Mesendoderm (in vitro differentiated cells): ENCODE measurements at regions not wholly inside any gene's neighbourhood (a gene's known extent, or its start where the extent isn't known, plus 50 kb on each side); places are given as distances from the start of the nearest gene placed in this dataset.

ENCODE experiments used
- DNase-seq: peaks from one replicate; pipeline ENCODE4 v3.0.0; 2013
- H2AK5ac ChIP-seq: 2 replicates; pipeline ENCODE4 v1.6.1; 2013; ENCODE audit warnings: low read length, inconsistent platforms
- H2BK120ac ChIP-seq: 2 replicates; pipeline ENCODE4 v1.6.1; 2013; ENCODE audit warnings: low read depth, mild to moderate bottlenecking, low read length, moderate library complexity, mixed read lengths
- H2BK15ac ChIP-seq: replicated peaks from 2 replicates; pipeline ENCODE4 v1.6.1; 2013; ENCODE audit warnings: low read depth, mild to moderate bottlenecking, moderate library complexity
- H2BK5ac ChIP-seq: 2 replicates; pipeline ENCODE4 v1.6.1; 2013; ENCODE audit warnings: low read length, inconsistent platforms
- H3K18ac ChIP-seq: 2 replicates; pipeline ENCODE4 v1.6.1; 2013; ENCODE audit warnings: mild to moderate bottlenecking, low read length, mixed read lengths
- H3K23ac ChIP-seq: one replicate; pipeline ENCODE4 v1.6.1; 2013; ENCODE audit warnings: low read length
- H3K27ac ChIP-seq: 2 replicates; pipeline ENCODE4 v1.5.1; 2013; ENCODE audit warnings: low read depth, mild to moderate bottlenecking, inconsistent platforms, low read length, moderate library complexity
- H3K27me3 ChIP-seq: 2 replicates; pipeline ENCODE4 v1.6.1; 2013; ENCODE audit warnings: low read length, control low read depth, mild to moderate bottlenecking, inconsistent platforms; ENCODE audit not compliant: insufficient read depth, poor library complexity
- H3K36me3 ChIP-seq: 2 replicates; pipeline ENCODE4 v1.6.1; 2013; ENCODE audit warnings: low read length, inconsistent platforms; ENCODE audit not compliant: control insufficient read depth, insufficient read depth
- H3K4ac ChIP-seq: one replicate; pipeline ENCODE4 v1.6.1; 2013; ENCODE audit warnings: low read depth, mild to moderate bottlenecking, low read length, moderate library complexity
- H3K4me1 ChIP-seq: 2 replicates; pipeline ENCODE4 v1.6.1; 2013; ENCODE audit warnings: low read depth, low read length, inconsistent platforms; ENCODE audit not compliant: control insufficient read depth
- H3K4me2 ChIP-seq: 2 replicates; pipeline ENCODE4 v1.6.1; 2013; ENCODE audit warnings: low read length
- H3K4me3 ChIP-seq: 2 replicates; pipeline ENCODE4 v1.5.1; 2013; ENCODE audit warnings: mild to moderate bottlenecking, low read length
- H3K56ac ChIP-seq: one replicate; pipeline ENCODE4 v1.6.1; 2013; ENCODE audit warnings: low read length
- H3K79me1 ChIP-seq: 2 replicates; pipeline ENCODE4 v1.6.1; 2013; ENCODE audit warnings: low read length, inconsistent platforms
- H3K79me2 ChIP-seq: 2 replicates; pipeline ENCODE4 v1.6.1; 2013; ENCODE audit warnings: mild to moderate bottlenecking, low read length; ENCODE audit not compliant: control insufficient read depth, insufficient read depth
- H3K9ac ChIP-seq: 2 replicates; pipeline ENCODE4 v1.6.1; 2013; ENCODE audit warnings: low read length, inconsistent platforms
- H4K5ac ChIP-seq: one replicate; pipeline ENCODE4 v1.6.1; 2013; ENCODE audit warnings: low read length
- H4K8ac ChIP-seq: one replicate; pipeline ENCODE4 v1.6.1; 2013; ENCODE audit warnings: low read depth, mild to moderate bottlenecking, control low read depth, low read length, moderate library complexity
- WGBS: extraction: QIAGEN DNeasy Blood & Tissue Kit; methylation state at CpG from one replicate; pipeline ENCODE4 v1.1.7; 2013; ENCODE audit warnings: low lambda C conversion rate, missing lambda C conversion rate; ENCODE audit not compliant: insufficient coverage; ENCODE audit errors: extremely low coverage; 5-methylcytosine and 5-hydroxymethylcytosine counted together

- no peaks in the 10 kb centered on the region for H3K79me1 ChIP-seq
- no peak overlapping the region for H2AK5ac ChIP-seq
- H3K23ac ChIP-seq: no peak overlapping the region
- no peak overlapping the region for H3K4ac ChIP-seq
- H3K9ac ChIP-seq: no peak overlapping the region
- H3K79me2 ChIP-seq: no peaks in the 10 kb centered on the region
- no peaks in the 10 kb centered on the region for H3K27me3 ChIP-seq
- H3K4me3 ChIP-seq: no peak overlapping the region
- peaks cover 9% of the 10 kb centered on the region for H3K4me1 ChIP-seq
- DNase-seq: no peak
- no peak overlapping the region for H2BK120ac ChIP-seq
- no peak overlapping the region for H3K56ac ChIP-seq
- H4K8ac ChIP-seq: no peak overlapping the region
- no peak overlapping the region for H3K4me2 ChIP-seq
- no CpG with 5 or more reads among the region's 18 CpGs for WGBS
- no peak overlapping the region for H4K5ac ChIP-seq
- no peak overlapping the region for H2BK15ac ChIP-seq
- H3K36me3 ChIP-seq: no peaks in the 10 kb centered on the region
- H3K27ac ChIP-seq: no peak overlapping the region
- H2BK5ac ChIP-seq: no peak overlapping the region
- H3K18ac ChIP-seq: no peak overlapping the region
Observed at GRCh38 chr16:86050591-86051367, 151.8 kb downstream of the IRF8 start.

- H3K4me2 ChIP-seq: no peak overlapping the region
- no peak overlapping the region for H3K4me3 ChIP-seq
- H3K27me3 ChIP-seq: no peaks in the 10 kb centered on the region
- H4K8ac ChIP-seq: no peak overlapping the region
- no peaks in the 10 kb centered on the region for H3K79me2 ChIP-seq
- no peak overlapping the region for H4K5ac ChIP-seq
- no peak overlapping the region for H3K56ac ChIP-seq
- H3K18ac ChIP-seq: no peak overlapping the region
- H2BK5ac ChIP-seq: no peak overlapping the region
- no peak for DNase-seq
- H3K36me3 ChIP-seq: no peaks in the 10 kb centered on the region
- H3K79me1 ChIP-seq: no peaks in the 10 kb centered on the region
- WGBS: no CpG with 5 or more reads among the region's 20 CpGs
- H3K4me1 ChIP-seq: peaks cover 7% of the 10 kb centered on the region
- no peak overlapping the region for H3K4ac ChIP-seq
- H2BK15ac ChIP-seq: no peak overlapping the region
- no peak overlapping the region for H3K9ac ChIP-seq
- no peak overlapping the region for H3K27ac ChIP-seq
- H2AK5ac ChIP-seq: no peak overlapping the region
- no peak overlapping the region for H2BK120ac ChIP-seq
- no peak overlapping the region for H3K23ac ChIP-seq
Observed at GRCh38 chr16:86051368-86052114, 152.6 kb downstream of the IRF8 start.

GRCh38 chr16:86052115-86052670, 153.2 kb downstream of the IRF8 start:
- H3K4me3 ChIP-seq: no peak overlapping the region
- H3K9ac ChIP-seq: no peak overlapping the region
- H2AK5ac ChIP-seq: no peak overlapping the region
- H3K4ac ChIP-seq: no peak overlapping the region
- WGBS: no CpG with 5 or more reads among the region's 15 CpGs
- DNase-seq: no peak
- no peak overlapping the region for H4K8ac ChIP-seq
- H2BK5ac ChIP-seq: no peak overlapping the region
- H3K4me1 ChIP-seq: peaks cover 2% of the 10 kb centered on the region
- H3K4me2 ChIP-seq: no peak overlapping the region
- H3K27ac ChIP-seq: no peak overlapping the region
- no peaks in the 10 kb centered on the region for H3K36me3 ChIP-seq
- H3K56ac ChIP-seq: no peak overlapping the region
- no peaks in the 10 kb centered on the region for H3K79me2 ChIP-seq
- H3K27me3 ChIP-seq: no peaks in the 10 kb centered on the region
- no peak overlapping the region for H3K23ac ChIP-seq
- H2BK15ac ChIP-seq: no peak overlapping the region
- no peak overlapping the region for H3K18ac ChIP-seq
- no peak overlapping the region for H4K5ac ChIP-seq
- no peak overlapping the region for H2BK120ac ChIP-seq
- H3K79me1 ChIP-seq: no peaks in the 10 kb centered on the region

- H2BK15ac ChIP-seq: no peak overlapping the region
- no peaks in the 10 kb centered on the region for H3K79me1 ChIP-seq
- H2AK5ac ChIP-seq: no peak overlapping the region
- no peaks in the 10 kb centered on the region for H3K36me3 ChIP-seq
- H3K18ac ChIP-seq: no peak overlapping the region
- H3K23ac ChIP-seq: no peak overlapping the region
- H3K56ac ChIP-seq: no peak overlapping the region
- no peak overlapping the region for H3K4me3 ChIP-seq
- H3K4ac ChIP-seq: no peak overlapping the region
- no peak overlapping the region for H3K9ac ChIP-seq
- no peak for DNase-seq
- H2BK120ac ChIP-seq: no peak overlapping the region
- no peak overlapping the region for H3K27ac ChIP-seq
- no peaks in the 10 kb centered on the region for H3K27me3 ChIP-seq
- H4K5ac ChIP-seq: no peak overlapping the region
- no peaks in the 10 kb centered on the region for H3K79me2 ChIP-seq
- no CpG with 5 or more reads among the region's 6 CpGs for WGBS
- peaks cover under 1% of the 10 kb centered on the region for H3K4me1 ChIP-seq
- no peak overlapping the region for H4K8ac ChIP-seq
- no peak overlapping the region for H3K4me2 ChIP-seq
- H2BK5ac ChIP-seq: no peak overlapping the region
Observed at GRCh38 chr16:86052926-86053325, 154.0 kb downstream of the IRF8 start.

GRCh38 chr16:86059253-86060171, 160.6 kb downstream of the IRF8 start:
- Histone ChIP-seq H3K79me2 (no peaks in the 10 kb centered on the region), H3K27ac (no peak overlapping the region), H3K4ac (no peak overlapping the region), H2AK5ac (no peak overlapping the region), H4K8ac (no peak overlapping the region), H2BK120ac (no peak overlapping the region), H4K5ac (no peak overlapping the region), H3K23ac (no peak overlapping the region), H3K56ac (no peak overlapping the region), H3K9ac (no peak overlapping the region), H3K79me1 (no peaks in the 10 kb centered on the region), H3K4me3 (no peak overlapping the region), H3K4me1 (no peaks in the 10 kb centered on the region), H3K27me3 (no peaks in the 10 kb centered on the region), H3K36me3 (no peaks in the 10 kb centered on the region), H2BK5ac (no peak overlapping the region), H3K4me2 (no peak overlapping the region), H3K18ac (no peak overlapping the region), H2BK15ac (no peak overlapping the region)
- DNase-seq: no peak
- WGBS: no CpG with 5 or more reads among the region's 15 CpGs
